GM12872 (cell line): ENCODE measurements at regions not wholly inside any gene's neighbourhood (a gene's known extent, or its start where the extent isn't known, plus 50 kb on each side); places are given as distances from the start of the nearest gene placed in this dataset.

Experiments used
- TF ChIP-seq, protein P1 (sequence below): IDR thresholded peaks from 3 replicates; pipeline ENCODE4 v1.5.1; 2011; ENCODE audit warnings: low read depth, mild to moderate bottlenecking, low read length, moderate library complexity; ENCODE audit not compliant: insufficient read depth

DNA sequence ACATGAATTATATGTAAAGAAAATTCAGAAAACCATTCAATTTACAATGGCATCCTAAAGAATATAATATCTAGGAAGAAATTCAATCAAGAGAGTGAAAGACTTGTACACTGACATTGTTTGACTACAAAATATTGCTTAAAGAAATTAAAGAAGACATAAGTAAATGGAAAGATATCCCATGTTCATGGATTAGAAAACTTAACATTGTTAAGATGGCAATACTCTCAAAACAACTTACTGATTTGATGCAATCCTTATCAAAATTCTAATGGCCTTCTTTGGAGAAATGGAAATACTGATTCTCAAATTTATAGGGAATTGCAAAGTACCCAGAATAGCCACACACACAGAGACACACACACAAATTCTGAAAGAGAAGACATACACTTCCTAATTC, 298.3 kb upstream of the EXOC2 start:
- TF ChIP-seq, protein P1, sequence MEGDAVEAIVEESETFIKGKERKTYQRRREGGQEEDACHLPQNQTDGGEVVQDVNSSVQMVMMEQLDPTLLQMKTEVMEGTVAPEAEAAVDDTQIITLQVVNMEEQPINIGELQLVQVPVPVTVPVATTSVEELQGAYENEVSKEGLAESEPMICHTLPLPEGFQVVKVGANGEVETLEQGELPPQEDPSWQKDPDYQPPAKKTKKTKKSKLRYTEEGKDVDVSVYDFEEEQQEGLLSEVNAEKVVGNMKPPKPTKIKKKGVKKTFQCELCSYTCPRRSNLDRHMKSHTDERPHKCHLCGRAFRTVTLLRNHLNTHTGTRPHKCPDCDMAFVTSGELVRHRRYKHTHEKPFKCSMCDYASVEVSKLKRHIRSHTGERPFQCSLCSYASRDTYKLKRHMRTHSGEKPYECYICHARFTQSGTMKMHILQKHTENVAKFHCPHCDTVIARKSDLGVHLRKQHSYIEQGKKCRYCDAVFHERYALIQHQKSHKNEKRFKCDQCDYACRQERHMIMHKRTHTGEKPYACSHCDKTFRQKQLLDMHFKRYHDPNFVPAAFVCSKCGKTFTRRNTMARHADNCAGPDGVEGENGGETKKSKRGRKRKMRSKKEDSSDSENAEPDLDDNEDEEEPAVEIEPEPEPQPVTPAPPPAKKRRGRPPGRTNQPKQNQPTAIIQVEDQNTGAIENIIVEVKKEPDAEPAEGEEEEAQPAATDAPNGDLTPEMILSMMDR: no peak

DNA sequence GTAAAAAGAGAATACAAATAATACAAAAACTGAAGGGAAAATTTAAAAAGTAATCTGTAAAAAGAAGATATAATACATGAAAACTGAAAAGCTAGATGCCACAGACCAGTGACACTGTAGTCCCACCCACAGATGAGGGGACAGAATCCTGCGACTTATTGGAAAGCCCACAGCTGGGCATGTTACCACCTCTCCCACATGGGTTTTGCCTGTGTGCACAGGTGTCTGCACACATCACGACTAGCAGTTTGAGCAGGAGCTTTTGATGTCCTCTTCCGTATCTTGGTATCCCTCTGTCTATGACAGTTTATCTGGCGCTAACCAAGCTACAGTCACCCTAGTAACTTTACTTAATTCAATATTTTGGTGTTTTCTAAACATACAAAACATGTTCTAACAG, 291.1 kb upstream of the EXOC2 start:
- TF ChIP-seq, protein P1: no peak

DNA sequence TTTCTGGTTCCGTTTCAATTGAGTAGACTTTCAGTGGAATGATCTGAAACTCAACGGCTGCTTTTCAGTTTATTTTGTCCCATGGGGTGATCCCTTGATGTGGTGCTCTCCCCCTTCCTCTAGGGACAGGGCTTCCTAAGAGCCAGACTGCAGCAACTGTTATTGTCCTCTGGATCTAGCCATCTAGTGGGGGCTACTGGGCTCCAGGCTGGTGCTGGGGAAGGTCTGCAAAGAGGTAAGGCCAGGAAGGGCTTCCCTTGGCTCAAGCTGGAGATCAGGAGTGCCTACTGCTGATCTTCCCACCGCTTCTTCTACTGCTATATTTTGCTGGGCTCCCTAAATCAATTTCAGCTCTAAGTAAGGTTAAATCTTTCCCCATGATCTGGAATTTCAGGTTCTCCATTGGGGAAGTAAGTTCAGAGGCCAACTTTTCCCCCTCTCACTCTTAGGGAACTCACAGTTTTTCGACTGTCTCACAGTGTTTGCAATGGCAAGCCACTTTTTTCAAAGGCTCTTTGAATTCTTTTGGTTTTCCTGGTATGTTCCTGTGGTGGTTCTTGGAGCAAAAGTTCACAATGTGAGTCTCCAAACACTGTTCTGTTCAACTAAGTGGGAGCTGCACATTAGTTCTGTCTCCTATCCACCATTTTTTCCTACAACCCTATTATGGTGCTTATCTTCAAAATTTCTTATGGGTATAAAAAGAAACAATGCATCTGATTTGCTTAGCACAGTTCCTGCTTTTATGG, 286.2 kb upstream of the EXOC2 start:
- TF ChIP-seq, protein P1: no peak

DNA sequence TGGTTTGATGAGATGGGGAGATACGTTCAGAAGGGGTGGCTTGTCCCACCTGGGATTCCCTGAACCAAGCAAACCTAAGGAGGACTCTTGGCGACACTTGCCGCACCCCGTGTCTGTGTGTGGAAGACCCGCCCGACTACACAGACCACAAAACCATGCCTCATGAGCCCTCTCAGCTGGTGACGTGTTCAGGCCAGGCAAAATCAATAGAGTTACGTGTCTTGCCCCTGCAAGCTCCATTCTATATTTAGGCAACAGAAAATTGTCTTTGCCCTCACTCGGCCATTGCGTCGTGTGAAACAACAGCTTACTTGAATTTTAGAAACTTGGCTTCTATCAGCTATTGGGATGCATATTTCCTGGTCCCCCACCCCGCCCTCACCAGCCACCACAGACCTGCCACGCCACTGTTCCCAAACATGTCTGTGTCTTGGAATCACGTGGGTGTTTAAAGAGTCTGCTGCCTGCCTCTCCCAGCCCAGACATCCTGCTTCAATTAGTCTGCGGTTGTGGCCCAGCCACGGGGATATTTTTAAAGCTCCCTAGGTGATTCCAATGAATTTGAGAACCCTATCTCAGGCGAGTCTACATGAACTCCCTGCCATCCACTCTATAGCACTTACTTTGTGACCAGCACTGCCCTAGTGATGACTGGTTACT, 279.2 kb upstream of the EXOC2 start:
- TF ChIP-seq, protein P1: no peak

DNA sequence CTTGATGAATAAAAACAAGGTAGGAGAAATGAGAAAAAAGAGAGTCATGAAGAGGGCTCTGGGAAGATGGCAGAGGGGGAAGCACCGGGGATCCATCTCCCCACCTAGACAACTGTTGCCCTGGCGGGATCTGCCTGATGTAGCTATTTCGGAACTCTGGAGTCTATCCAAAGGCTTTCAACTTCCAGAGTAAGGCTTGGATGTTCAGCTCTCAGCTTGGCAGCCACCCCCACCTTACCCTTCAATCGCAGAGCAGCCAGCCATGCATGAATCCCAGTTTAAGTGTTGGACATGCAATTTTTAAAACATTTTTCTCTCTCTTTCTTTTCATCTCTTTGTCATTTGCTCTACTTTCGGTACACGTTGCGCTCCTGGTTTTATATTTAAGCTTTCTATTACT, 275.9 kb upstream of the EXOC2 start:
- TF ChIP-seq, protein P1: no peak

DNA sequence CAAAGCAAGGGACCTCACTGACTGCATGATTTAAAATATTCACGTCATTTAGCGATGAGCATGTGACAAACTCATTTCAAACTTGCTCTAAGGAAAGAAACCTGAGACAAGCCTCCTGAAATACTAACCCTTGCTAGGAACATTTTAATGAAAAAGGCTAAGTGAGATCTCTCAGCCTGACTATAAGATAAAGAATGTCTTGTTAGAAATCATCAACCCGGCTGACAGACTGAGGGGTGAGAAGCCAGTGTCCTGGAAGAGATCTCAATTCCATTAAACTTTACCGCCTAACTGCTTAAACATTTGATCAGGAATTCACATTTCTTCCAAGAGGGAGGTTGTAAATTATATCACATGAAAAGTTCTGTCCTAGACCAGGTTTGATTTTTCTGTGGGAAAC, 274.8 kb upstream of the EXOC2 start:
- TF ChIP-seq, protein P1: no peak

DNA sequence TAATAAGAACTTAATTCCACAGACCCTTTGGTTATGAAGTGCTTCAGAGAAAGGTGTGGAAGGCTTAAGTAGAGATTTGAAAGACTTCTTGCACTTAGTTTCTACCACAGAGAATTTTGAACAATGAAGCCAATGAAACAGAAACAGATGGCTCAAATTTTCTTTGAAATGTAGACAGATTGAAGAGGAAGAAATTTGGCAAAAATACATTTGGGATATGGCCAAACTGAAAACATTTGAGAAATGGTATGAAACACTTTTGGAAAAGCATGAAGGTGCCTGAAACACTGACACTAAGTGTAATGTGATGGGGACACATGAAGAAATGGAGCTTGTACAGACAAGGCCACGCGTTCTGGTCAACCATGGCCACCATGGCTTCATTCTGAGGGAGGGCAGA, 272.4 kb upstream of the EXOC2 start:
- TF ChIP-seq, protein P1: no peak
